Activated CD4-positive, alpha-beta memory T cell treated with anti-CD3 and anti-CD28 coated beads for 36 hours (primary cell): ENCODE measurements at regions not wholly inside any gene's neighbourhood (a gene's known extent, or its start where the extent isn't known, plus 50 kb on each side); places are given as distances from the start of the nearest gene placed in this dataset.
"Not testable (repeated sequence)": the region's sequence is repeated elsewhere in the genome, so short reads cannot be mapped to it uniquely, and the experiment has no call there.

Source experiments
- CTCF ChIA-PET: fragments of 350-600 bp; sonication (Branson Sonifier 250); formaldehyde crosslinking; loops from one replicate; lab custom pipeline; 2021; ENCODE audit warnings: antibody characterized with exemption, inconsistent platforms; lab: Charles Lee
- POLR2A ChIA-PET: fragments of 350-600 bp; sonication (Branson Sonifier 250); formaldehyde crosslinking; loops from one replicate; lab custom pipeline; 2021; ENCODE audit warnings: antibody characterized with exemption; lab: Charles Lee
- DNase-seq: peaks from one replicate; pipeline ENCODE4 v3.0.0-alpha.2; 2020
- H3K27ac Mint-ChIP-seq: one replicate; pipeline ENCODE4 v1.8.0; 2021; ENCODE audit warnings: mixed read lengths
- H3K27me3 Mint-ChIP-seq: one replicate; pipeline ENCODE4 v1.8.0; 2021; ENCODE audit warnings: mixed read lengths
- H3K36me3 Mint-ChIP-seq: one replicate; pipeline ENCODE4 v1.8.0; 2021; ENCODE audit warnings: mixed read lengths
- H3K4me1 Mint-ChIP-seq: one replicate; pipeline ENCODE4 v1.8.0; 2021; ENCODE audit warnings: low read depth, mixed read lengths
- H3K4me3 Mint-ChIP-seq: one replicate; pipeline ENCODE4 v1.8.0; 2021; ENCODE audit warnings: mild to moderate bottlenecking, mixed read lengths
- H3K9me3 Mint-ChIP-seq: one replicate; pipeline ENCODE4 v1.8.0; 2021; ENCODE audit warnings: mixed read lengths
- intact Hi-C: fragments of 100-400 bp; cut with micrococcal nuclease; formaldehyde crosslinking; loops from one replicate; pipeline ENCODE4 v1.15.1; 2023

- intact Hi-C loops = no loop called here
- Mint-ChIP-seq H3K27ac (no peak overlapping the region), H3K4me1 (no peaks in the 10 kb centered on the region), H3K9me3 (peaks cover 17% of the 10 kb centered on the region), H3K4me3 (no peak overlapping the region), H3K27me3 (no peaks in the 10 kb centered on the region), H3K36me3 (no peaks in the 10 kb centered on the region)
- DNase-seq = no peak
- CTCF ChIA-PET = no interaction called here
- POLR2A ChIA-PET = no interaction called here
Measured at GRCh38 chr7:68187532-68187931, 1190.9 kb downstream of the TYW1 start.

- intact Hi-C loops = no loop called here
- Mint-ChIP-seq H3K4me1 (no peaks in the 10 kb centered on the region), H3K9me3 (peaks cover 22% of the 10 kb centered on the region), H3K27me3 (no peaks in the 10 kb centered on the region), H3K36me3 (no peaks in the 10 kb centered on the region), H3K27ac (no peak overlapping the region), H3K4me3 (no peak overlapping the region)
- CTCF ChIA-PET = no interaction called here
- no peak for DNase-seq
- POLR2A ChIA-PET = no interaction called here
Measured at GRCh38 chr7:68192941-68193340, 1196.3 kb downstream of the TYW1 start.

- intact Hi-C loops, H3K36me3 Mint-ChIP-seq, DNase-seq, H3K27me3 Mint-ChIP-seq, POLR2A ChIA-PET, H3K4me3 Mint-ChIP-seq, CTCF ChIA-PET, H3K4me1 Mint-ChIP-seq, H3K27ac Mint-ChIP-seq: not testable (repeated sequence)
- H3K9me3 Mint-ChIP-seq = peaks cover 25% of the 10 kb centered on the region
Measured at GRCh38 chr7:68195642-68196041, 1199.0 kb downstream of the TYW1 start.

- intact Hi-C loops = no loop called here
- ChIA-PET CTCF (no interaction called here), POLR2A (no interaction called here)
- no peaks in the 10 kb centered on the region for H3K4me1 Mint-ChIP-seq
- DNase-seq = no peak
- H3K27me3 Mint-ChIP-seq = no peaks in the 10 kb centered on the region
- H3K9me3 Mint-ChIP-seq = peaks cover 29% of the 10 kb centered on the region
- H3K27ac Mint-ChIP-seq = no peak overlapping the region
- no peak overlapping the region for H3K4me3 Mint-ChIP-seq
- no peaks in the 10 kb centered on the region for H3K36me3 Mint-ChIP-seq
Measured at GRCh38 chr7:68200051-68200670, 1203.5 kb downstream of the TYW1 start.

- H3K27me3 Mint-ChIP-seq = no peaks in the 10 kb centered on the region
- no peaks in the 10 kb centered on the region for H3K36me3 Mint-ChIP-seq
- DNase-seq = no peak
- intact Hi-C loops = no loop called here
- H3K27ac Mint-ChIP-seq = no peak overlapping the region
- H3K4me3 Mint-ChIP-seq = no peak overlapping the region
- ChIA-PET CTCF (no interaction called here), POLR2A (no interaction called here)
- peaks cover 20% of the 10 kb centered on the region for H3K9me3 Mint-ChIP-seq
- H3K4me1 Mint-ChIP-seq = no peaks in the 10 kb centered on the region
Measured at GRCh38 chr7:68203251-68203650, 1206.6 kb downstream of the TYW1 start.

- POLR2A ChIA-PET = no interaction called here
- Mint-ChIP-seq H3K27me3 (no peaks in the 10 kb centered on the region), H3K27ac (no peak overlapping the region), H3K4me3 (no peak overlapping the region), H3K4me1 (no peaks in the 10 kb centered on the region), H3K36me3 (no peaks in the 10 kb centered on the region), H3K9me3 (peaks cover 19% of the 10 kb centered on the region)
- intact Hi-C loops = no loop called here
- CTCF ChIA-PET = no interaction called here
- DNase-seq = no peak
Measured at GRCh38 chr7:68205826-68206225, 1209.2 kb downstream of the TYW1 start.

- no peaks in the 10 kb centered on the region for H3K36me3 Mint-ChIP-seq
- ChIA-PET CTCF (no interaction called here), POLR2A (no interaction called here)
- no peaks in the 10 kb centered on the region for H3K4me1 Mint-ChIP-seq
- no peak overlapping the region for H3K27ac Mint-ChIP-seq
- H3K9me3 Mint-ChIP-seq = peaks cover 17% of the 10 kb centered on the region
- no peak for DNase-seq
- H3K4me3 Mint-ChIP-seq = no peak overlapping the region
- no peaks in the 10 kb centered on the region for H3K27me3 Mint-ChIP-seq
- intact Hi-C loops = no loop called here
Measured at GRCh38 chr7:68206946-68207485, 1210.4 kb downstream of the TYW1 start.

- Mint-ChIP-seq H3K27ac (no peak overlapping the region), H3K4me1 (no peaks in the 10 kb centered on the region), H3K36me3 (no peaks in the 10 kb centered on the region), H3K27me3 (no peaks in the 10 kb centered on the region), H3K9me3 (peaks cover 14% of the 10 kb centered on the region), H3K4me3 (no peak overlapping the region)
- CTCF ChIA-PET = no interaction called here
- DNase-seq = no peak
- POLR2A ChIA-PET = no interaction called here
- intact Hi-C loops = no loop called here
Measured at GRCh38 chr7:68207676-68208075, 1211.0 kb downstream of the TYW1 start.

- Mint-ChIP-seq H3K4me1 (no peaks in the 10 kb centered on the region), H3K9me3 (peaks cover 17% of the 10 kb centered on the region), H3K4me3 (no peak overlapping the region), H3K27me3 (no peaks in the 10 kb centered on the region), H3K27ac (no peak overlapping the region), H3K36me3 (no peaks in the 10 kb centered on the region)
- CTCF ChIA-PET = no interaction called here
- no peak for DNase-seq
- intact Hi-C loops = no loop called here
- POLR2A ChIA-PET = no interaction called here
Measured at GRCh38 chr7:68209486-68209885, 1212.9 kb downstream of the TYW1 start.

- POLR2A ChIA-PET = no interaction called here
- H3K9me3 Mint-ChIP-seq = peaks cover 15% of the 10 kb centered on the region
- no peak for DNase-seq
- CTCF ChIA-PET = no interaction called here
- H3K27ac Mint-ChIP-seq = no peak overlapping the region
- no peaks in the 10 kb centered on the region for H3K36me3 Mint-ChIP-seq
- H3K27me3 Mint-ChIP-seq = no peaks in the 10 kb centered on the region
- H3K4me1 Mint-ChIP-seq = no peaks in the 10 kb centered on the region
- intact Hi-C loops = no loop called here
- H3K4me3 Mint-ChIP-seq = no peak overlapping the region
Measured at GRCh38 chr7:68213838-68214237, 1217.2 kb downstream of the TYW1 start.

GRCh38 chr7:68216051-68216450, 1219.4 kb downstream of the TYW1 start:
- no peak overlapping the region for H3K27ac Mint-ChIP-seq
- no peaks in the 10 kb centered on the region for H3K27me3 Mint-ChIP-seq
- intact Hi-C loops = no loop called here
- H3K4me3 Mint-ChIP-seq = no peak overlapping the region
- H3K9me3 Mint-ChIP-seq = peaks cover 14% of the 10 kb centered on the region
- POLR2A ChIA-PET = no interaction called here
- no peaks in the 10 kb centered on the region for H3K36me3 Mint-ChIP-seq
- DNase-seq = no peak
- CTCF ChIA-PET = no interaction called here
- H3K4me1 Mint-ChIP-seq = no peaks in the 10 kb centered on the region

- peaks cover 11% of the 10 kb centered on the region for H3K9me3 Mint-ChIP-seq
- ChIA-PET CTCF (no interaction called here), POLR2A (no interaction called here)
- intact Hi-C loops = no loop called here
- no peaks in the 10 kb centered on the region for H3K4me1 Mint-ChIP-seq
- H3K4me3 Mint-ChIP-seq = no peak overlapping the region
- no peak for DNase-seq
- H3K36me3 Mint-ChIP-seq = no peaks in the 10 kb centered on the region
- no peak overlapping the region for H3K27ac Mint-ChIP-seq
- no peaks in the 10 kb centered on the region for H3K27me3 Mint-ChIP-seq
Measured at GRCh38 chr7:68217426-68217825, 1220.8 kb downstream of the TYW1 start.

- Mint-ChIP-seq H3K4me1 (no peaks in the 10 kb centered on the region), H3K36me3 (no peaks in the 10 kb centered on the region), H3K4me3 (no peak overlapping the region), H3K27me3 (no peaks in the 10 kb centered on the region), H3K27ac (no peak overlapping the region), H3K9me3 (peaks cover 11% of the 10 kb centered on the region)
- CTCF ChIA-PET = no interaction called here
- POLR2A ChIA-PET = no interaction called here
- DNase-seq = no peak
- intact Hi-C loops = no loop called here
Measured at GRCh38 chr7:68218461-68218860, 1221.8 kb downstream of the TYW1 start.
